ENCODE measurements at regions not wholly inside any gene's neighbourhood (a gene's known extent, or its start where the extent isn't known, plus 50 kb on each side); places are given as distances from the start of the nearest gene placed in this dataset.

DNA sequence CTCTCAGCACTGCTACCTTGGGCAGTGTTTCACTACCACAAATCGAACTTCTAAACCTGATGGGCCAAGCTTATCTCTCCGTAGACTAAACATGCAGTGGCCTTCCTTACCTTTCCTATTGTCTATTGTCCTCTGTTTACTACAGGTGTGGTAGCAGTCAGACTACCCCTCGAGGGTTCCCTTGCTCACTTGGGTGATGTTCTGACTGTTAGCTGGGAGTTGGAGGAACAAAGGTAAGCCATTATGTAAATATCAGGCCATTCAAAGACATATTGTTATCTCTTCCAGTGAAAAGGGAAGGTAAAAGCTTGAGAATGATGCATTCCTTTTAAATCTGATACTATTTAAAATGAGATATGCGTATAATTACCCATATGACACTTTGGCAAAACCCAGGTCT is 828.3 kb upstream of the EEF2KMT start:
- Histone ChIP-seq H3K4me1 (no peaks in the 10 kb centered on the region), H3K4me3 (no peak overlapping the region), H3K9me3 (no peaks in the 10 kb centered on the region), H3K27ac (no peak overlapping the region), H3K36me3 (no peaks in the 10 kb centered on the region), H3K27me3 (no peaks in the 10 kb centered on the region)
- WGBS, 2 donors (ENCODE audit: low coverage in 1 of 2) = 57 to 67% methylated on average over 4 of the region's 4 CpGs
- intact Hi-C loops (cut with DNase I; ENCODE audit: low total_unique reads) (no loop called here), in situ Hi-C loops (cut with MboI; ENCODE audit: low pct_ligation_motif_present in 1 of 4, low pct_unique_long_range_greater_than_20kb in 1 of 4, low sequenced_read_pairs in 3 of 4) (no loop called here)
- TF ChIP-seq, protein P1, sequence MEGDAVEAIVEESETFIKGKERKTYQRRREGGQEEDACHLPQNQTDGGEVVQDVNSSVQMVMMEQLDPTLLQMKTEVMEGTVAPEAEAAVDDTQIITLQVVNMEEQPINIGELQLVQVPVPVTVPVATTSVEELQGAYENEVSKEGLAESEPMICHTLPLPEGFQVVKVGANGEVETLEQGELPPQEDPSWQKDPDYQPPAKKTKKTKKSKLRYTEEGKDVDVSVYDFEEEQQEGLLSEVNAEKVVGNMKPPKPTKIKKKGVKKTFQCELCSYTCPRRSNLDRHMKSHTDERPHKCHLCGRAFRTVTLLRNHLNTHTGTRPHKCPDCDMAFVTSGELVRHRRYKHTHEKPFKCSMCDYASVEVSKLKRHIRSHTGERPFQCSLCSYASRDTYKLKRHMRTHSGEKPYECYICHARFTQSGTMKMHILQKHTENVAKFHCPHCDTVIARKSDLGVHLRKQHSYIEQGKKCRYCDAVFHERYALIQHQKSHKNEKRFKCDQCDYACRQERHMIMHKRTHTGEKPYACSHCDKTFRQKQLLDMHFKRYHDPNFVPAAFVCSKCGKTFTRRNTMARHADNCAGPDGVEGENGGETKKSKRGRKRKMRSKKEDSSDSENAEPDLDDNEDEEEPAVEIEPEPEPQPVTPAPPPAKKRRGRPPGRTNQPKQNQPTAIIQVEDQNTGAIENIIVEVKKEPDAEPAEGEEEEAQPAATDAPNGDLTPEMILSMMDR (IDR thresholded peaks at IDR 0.05) = no peak
- DNase-seq = no peak

DNA sequence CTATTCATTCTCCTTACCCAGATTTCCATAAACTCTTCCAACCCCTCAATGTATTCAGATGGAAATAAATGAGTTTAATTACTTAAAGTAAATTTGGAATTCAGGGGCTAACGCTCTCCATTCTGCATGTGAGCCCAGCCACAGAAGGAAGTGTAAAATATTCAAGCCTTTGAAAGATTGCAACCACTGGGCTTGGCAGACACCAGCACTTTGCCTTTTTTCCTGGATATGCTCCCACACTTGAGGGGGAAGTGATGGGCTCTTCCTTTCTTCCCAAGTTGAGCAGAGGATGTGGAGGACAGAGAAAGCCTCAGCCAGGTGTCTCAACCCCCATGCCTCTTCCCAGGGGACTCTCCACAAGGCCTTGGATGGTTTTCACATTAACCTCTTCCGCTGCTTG is 825.1 kb upstream of the EEF2KMT start:
- Histone ChIP-seq H3K27me3 (no peaks in the 10 kb centered on the region), H3K27ac (no peak overlapping the region), H3K36me3 (no peaks in the 10 kb centered on the region), H3K4me1 (no peaks in the 10 kb centered on the region), H3K4me3 (no peak overlapping the region), H3K9me3 (no peaks in the 10 kb centered on the region)
- TF ChIP-seq EP300 (IDR thresholded peaks at IDR 0.05; ENCODE audit: low read depth) (no peak), POLR2A (IDR thresholded peaks at IDR 0.05) (no peak), POLR2AphosphoS5 (IDR thresholded peaks at IDR 0.05) (no peak)
- TF ChIP-seq, protein P1 (IDR thresholded peaks at IDR 0.05) = no peak
- no peak for DNase-seq
- in situ Hi-C loops (cut with MboI; ENCODE audit: low pct_ligation_motif_present in 1 of 4, low pct_unique_long_range_greater_than_20kb in 1 of 4, low sequenced_read_pairs in 3 of 4) = no loop called here
- intact Hi-C loops (cut with DNase I; ENCODE audit: low total_unique reads) = no loop called here
- 79 to 100% methylated on average over 1 to 2 of the region's 2 CpGs for WGBS, 2 donors (ENCODE audit: low coverage in 1 of 2)

DNA sequence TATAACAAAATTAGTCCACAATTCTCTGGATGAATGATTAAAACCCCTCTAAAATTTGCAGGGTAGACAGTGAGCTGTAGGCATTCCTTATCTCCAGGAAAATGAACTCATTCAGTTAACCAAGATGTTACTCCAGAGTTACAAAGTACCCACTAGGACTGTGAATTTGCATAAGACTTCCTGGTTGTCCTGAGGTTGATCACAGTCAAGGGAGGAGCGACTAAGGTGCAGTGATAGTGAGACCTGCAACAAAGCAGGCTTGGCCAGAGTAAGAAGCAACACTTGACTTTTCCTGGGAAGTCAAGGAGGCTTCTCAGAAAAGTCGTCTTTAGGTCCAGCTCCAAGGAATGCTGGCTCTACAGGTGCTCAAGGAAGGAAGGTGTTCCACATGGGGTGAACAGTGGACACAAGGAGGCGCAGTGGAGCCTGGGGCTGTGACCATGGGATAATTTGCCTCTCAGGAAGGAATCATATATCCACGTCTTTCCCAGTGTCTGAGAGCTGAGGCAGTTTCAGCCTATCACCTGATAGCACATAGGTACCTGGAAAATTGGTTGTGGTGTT is 821.1 kb upstream of the EEF2KMT start:
- TF ChIP-seq EP300 (IDR thresholded peaks at IDR 0.05; ENCODE audit: low read depth) (no peak), POLR2A (IDR thresholded peaks at IDR 0.05) (no peak), POLR2AphosphoS5 (IDR thresholded peaks at IDR 0.05) (no peak)
- TF ChIP-seq, protein P1 (IDR thresholded peaks at IDR 0.05) = peak in 3 of 5 experiments; percentile 24 to 36 (median 28)
- peak; percentile 33 for DNase-seq
- Histone ChIP-seq H3K36me3 (no peaks in the 10 kb centered on the region), H3K4me1 (no peaks in the 10 kb centered on the region), H3K9me3 (no peaks in the 10 kb centered on the region), H3K4me3 (no peak overlapping the region), H3K27me3 (no peaks in the 10 kb centered on the region), H3K27ac (peak overlapping the region; percentile 2 to 50 (median 31))
- WGBS, 2 donors (ENCODE audit: low coverage in 1 of 2) = 29 to 41% methylated on average over 2 to 4 of the region's 4 CpGs
- in situ Hi-C loops (cut with MboI; ENCODE audit: low pct_ligation_motif_present in 1 of 4, low pct_unique_long_range_greater_than_20kb in 1 of 4, low sequenced_read_pairs in 3 of 4) = no loop called here
- intact Hi-C loops (cut with DNase I; ENCODE audit: low total_unique reads) = no loop called here

- no peaks in the 10 kb centered on the region for H3K36me3 ChIP-seq
- no peaks in the 10 kb centered on the region for H3K27me3 ChIP-seq
- H3K4me1 ChIP-seq = no peaks in the 10 kb centered on the region
- TF ChIP-seq EP300 (IDR thresholded peaks at IDR 0.05; ENCODE audit: low read depth) (no peak), POLR2AphosphoS5 (IDR thresholded peaks at IDR 0.05) (no peak), POLR2A (IDR thresholded peaks at IDR 0.05) (no peak)
- TF ChIP-seq, protein P1 (IDR thresholded peaks at IDR 0.05) = no peak
- peak overlapping the region in 1 of 4 donors; percentile 38 for H3K27ac ChIP-seq
- 56 to 62% methylated on average over 11 to 14 of the region's 14 CpGs for WGBS, 2 donors (ENCODE audit: low coverage in 1 of 2)
- intact Hi-C loops (cut with DNase I; ENCODE audit: low total_unique reads) = no loop called here
- H3K9me3 ChIP-seq = no peaks in the 10 kb centered on the region
- no peak overlapping the region for H3K4me3 ChIP-seq
- in situ Hi-C loops (cut with MboI; ENCODE audit: low pct_ligation_motif_present in 1 of 4, low pct_unique_long_range_greater_than_20kb in 1 of 4, low sequenced_read_pairs in 3 of 4) = no loop called here
- DNase-seq = peak; percentile 21
Observed at GRCh38 chr16:5917436-5918195, 820.0 kb upstream of the EEF2KMT start.

All from transverse colon (tissue), 4 donors.